GM23338 (cell line): ENCODE measurements at regions not wholly inside any gene's neighbourhood (a gene's known extent, or its start where the extent isn't known, plus 50 kb on each side); places are given as distances from the start of the nearest gene placed in this dataset.

Experiments used
- ATAC-seq: fragments of 200-7000 bp; cut with Tn5 transposase; 3 replicates; pipeline ENCODE4 v1.9.1; 2020
- DNase-seq: peaks from one replicate; pipeline ENCODE4 v3.0.0-alpha.2; 2015; ENCODE audit warnings: low spot score
- H2AFZ ChIP-seq: fragments of 200-600 bp; sonication (generic); 2 replicates; pipeline ENCODE4 v1.8.0; 2016; ENCODE audit warnings: antibody characterized with exemption, mild to moderate bottlenecking, moderate library complexity
- H3F3A ChIP-seq: fragments of 200-600 bp; sonication (generic); replicated peaks from 2 replicates; pipeline ENCODE4 v1.8.0; 2017; ENCODE audit warnings: antibody characterized with exemption, mixed run types, low read depth
- H3K27ac ChIP-seq: fragments of 200-600 bp; sonication (generic); 2 replicates; pipeline ENCODE4 v1.6.1; 2016; ENCODE audit warnings: low read depth
- H3K27me3 ChIP-seq: fragments of 200-600 bp; sonication (generic); 2 replicates; pipeline ENCODE4 v1.8.0; 2016; ENCODE audit warnings: mild to moderate bottlenecking, mixed run types, moderate library complexity; ENCODE audit not compliant: insufficient read depth
- H3K36me3 ChIP-seq: fragments of 200-600 bp; sonication (generic); 2 replicates; pipeline ENCODE4 v1.8.0; 2016; ENCODE audit warnings: mild to moderate bottlenecking; ENCODE audit not compliant: insufficient read depth
- H3K4me1 ChIP-seq: fragments of 200-600 bp; sonication (generic); 2 replicates; pipeline ENCODE4 v1.8.0; 2016; ENCODE audit warnings: mild to moderate bottlenecking, moderate library complexity; ENCODE audit not compliant: insufficient read depth
- H3K4me2 ChIP-seq: fragments of 200-600 bp; sonication (generic); 2 replicates; pipeline ENCODE4 v1.7.1; 2017; ENCODE audit warnings: mixed run types
- H3K4me3 ChIP-seq: fragments of 200-600 bp; sonication (generic); 2 replicates; pipeline ENCODE4 v1.6.1; 2016; ENCODE audit warnings: mixed run types
- H3K79me2 ChIP-seq: fragments of 200-600 bp; sonication (generic); replicated peaks from 2 replicates; pipeline ENCODE4 v1.8.0; 2017; ENCODE audit warnings: mild to moderate bottlenecking; ENCODE audit not compliant: insufficient read depth
- H3K9me2 ChIP-seq: fragments of 200-600 bp; sonication (generic); 2 replicates; pipeline ENCODE4 v1.8.0; 2017; ENCODE audit not compliant: insufficient read depth
- H4K20me1 ChIP-seq: fragments of 200-600 bp; sonication (generic); replicated peaks from 2 replicates; pipeline ENCODE4 v1.8.0; 2017; ENCODE audit warnings: mild to moderate bottlenecking; ENCODE audit not compliant: insufficient read depth
- H3K27ac Mint-ChIP-seq: 2 replicates; pipeline ENCODE4 v1.8.0; 2020; ENCODE audit warnings: inconsistent platforms, mild to moderate bottlenecking, moderate library complexity, mixed read lengths
- H3K27me3 Mint-ChIP-seq: 3 replicates; pipeline ENCODE4 v1.8.0; 2022; ENCODE audit warnings: low read depth, mild to moderate bottlenecking, moderate library complexity, mixed read lengths, inconsistent platforms; ENCODE audit not compliant: insufficient read depth, poor library complexity
- H3K36me3 Mint-ChIP-seq: 3 replicates; pipeline ENCODE4 v1.8.0; 2021; ENCODE audit warnings: low read depth, mild to moderate bottlenecking, inconsistent platforms, moderate library complexity, mixed read lengths
- H3K4me1 Mint-ChIP-seq: 3 replicates; pipeline ENCODE4 v1.8.0; 2020; ENCODE audit warnings: mild to moderate bottlenecking, inconsistent platforms, mixed read lengths
- H3K4me3 Mint-ChIP-seq: 3 replicates; pipeline ENCODE4 v1.8.0; 2021; ENCODE audit warnings: moderate library complexity, mild to moderate bottlenecking, inconsistent platforms, mixed read lengths
- H3K9me3 Mint-ChIP-seq: 3 replicates; pipeline ENCODE4 v1.8.0; 2020; ENCODE audit warnings: moderate library complexity, mild to moderate bottlenecking, inconsistent platforms, mixed read lengths
- CREB1 ChIP-seq: fragments of 250-450 bp; sonication (Bioruptor Pico); IDR thresholded peaks from 2 replicates; pipeline ENCODE4 v1.5.0; 2020; ENCODE audit warnings: low read depth, mild to moderate bottlenecking, moderate library complexity
- EZH2 ChIP-seq: fragments of 200-600 bp; sonication (generic); IDR thresholded peaks from one replicate; pipeline ENCODE4 v1.8.0; 2017; ENCODE audit warnings: antibody characterized with exemption, mild to moderate bottlenecking, low read depth; ENCODE audit not compliant: unreplicated experiment
- JUNB ChIP-seq: IDR thresholded peaks from one replicate; pipeline ENCODE4 v1.6.1; 2016; ENCODE audit warnings: antibody characterized with exemption; ENCODE audit not compliant: unreplicated experiment
- NANOG ChIP-seq: IDR thresholded peaks from 2 replicates; pipeline ENCODE4 v1.6.1; 2016; ENCODE audit warnings: antibody characterized with exemption, borderline replicate concordance
- STAT1 ChIP-seq: IDR thresholded peaks from one replicate; pipeline ENCODE4 v1.6.1; 2016; ENCODE audit warnings: antibody characterized with exemption; ENCODE audit not compliant: unreplicated experiment
- ZNF114 ChIP-seq: fragments of 250-450 bp; sonication (Bioruptor Pico); IDR thresholded peaks from 2 replicates; pipeline ENCODE4 v1.5.0; 2020; ENCODE audit warnings: mild to moderate bottlenecking, moderate library complexity
- ZNF331 ChIP-seq: fragments of 250-450 bp; sonication (Bioruptor Pico); IDR thresholded peaks from 2 replicates; pipeline ENCODE4 v1.5.0; 2020; ENCODE audit warnings: low read depth, mild to moderate bottlenecking, moderate library complexity
- TF ChIP-seq, protein P1 (sequence below): IDR thresholded peaks from 2 replicates; pipeline ENCODE4 v1.6.1; 2016; ENCODE audit warnings: antibody characterized with exemption
- TF ChIP-seq, protein P2 (sequence below), 2 experiments: fragments of 200-600 bp in 1 of 2; sonication (generic) in 1 of 2; conservative IDR thresholded peaks; 2 replicates each; pipeline versions ENCODE4 v1.5.1 to v1.6.1; 2016 to 2017; ENCODE audit warnings: antibody characterized with exemption in 2 of 2, low read depth in 2 of 2, mild to moderate bottlenecking in 2 of 2, moderate library complexity in 1 of 2

DNA sequence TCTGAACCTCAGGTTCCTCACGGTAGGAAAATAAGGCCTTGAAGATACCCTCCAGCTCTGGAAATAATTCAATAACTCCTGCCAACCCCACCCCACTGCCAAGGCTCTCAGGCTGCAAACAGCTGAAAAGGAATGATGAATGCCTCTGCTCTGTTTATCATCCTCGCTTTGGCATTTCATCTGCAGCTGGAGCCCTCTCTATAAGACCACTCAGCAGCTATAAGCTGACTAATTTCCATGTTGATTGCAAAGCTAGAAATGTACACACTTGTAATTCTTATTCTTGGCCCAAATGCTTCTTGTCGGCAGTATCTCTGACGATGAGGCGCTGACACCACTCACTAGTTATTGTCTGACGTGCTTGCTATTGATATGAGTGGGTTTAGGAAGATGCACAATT, 408.4 kb upstream of the NMUR2 start:
- peaks cover 9% of the 10 kb centered on the region; the same call in 1 of the 2 replicates for H3K4me1 ChIP-seq
- no peaks in the 10 kb centered on the region for H3F3A ChIP-seq
- H3K4me1 Mint-ChIP-seq: peaks cover 3% of the 10 kb centered on the region; the same call in 1 of the 3 replicates
- H3K36me3 Mint-ChIP-seq: peaks cover 20% of the 10 kb centered on the region
- H3K27ac Mint-ChIP-seq: no peak overlapping the region
- TF ChIP-seq JUNB (no peak), NANOG (no peak), ZNF331 (no peak)
- TF ChIP-seq, protein P1, sequence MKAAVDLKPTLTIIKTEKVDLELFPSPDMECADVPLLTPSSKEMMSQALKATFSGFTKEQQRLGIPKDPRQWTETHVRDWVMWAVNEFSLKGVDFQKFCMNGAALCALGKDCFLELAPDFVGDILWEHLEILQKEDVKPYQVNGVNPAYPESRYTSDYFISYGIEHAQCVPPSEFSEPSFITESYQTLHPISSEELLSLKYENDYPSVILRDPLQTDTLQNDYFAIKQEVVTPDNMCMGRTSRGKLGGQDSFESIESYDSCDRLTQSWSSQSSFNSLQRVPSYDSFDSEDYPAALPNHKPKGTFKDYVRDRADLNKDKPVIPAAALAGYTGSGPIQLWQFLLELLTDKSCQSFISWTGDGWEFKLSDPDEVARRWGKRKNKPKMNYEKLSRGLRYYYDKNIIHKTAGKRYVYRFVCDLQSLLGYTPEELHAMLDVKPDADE: no peak
- TF ChIP-seq, protein P2, sequence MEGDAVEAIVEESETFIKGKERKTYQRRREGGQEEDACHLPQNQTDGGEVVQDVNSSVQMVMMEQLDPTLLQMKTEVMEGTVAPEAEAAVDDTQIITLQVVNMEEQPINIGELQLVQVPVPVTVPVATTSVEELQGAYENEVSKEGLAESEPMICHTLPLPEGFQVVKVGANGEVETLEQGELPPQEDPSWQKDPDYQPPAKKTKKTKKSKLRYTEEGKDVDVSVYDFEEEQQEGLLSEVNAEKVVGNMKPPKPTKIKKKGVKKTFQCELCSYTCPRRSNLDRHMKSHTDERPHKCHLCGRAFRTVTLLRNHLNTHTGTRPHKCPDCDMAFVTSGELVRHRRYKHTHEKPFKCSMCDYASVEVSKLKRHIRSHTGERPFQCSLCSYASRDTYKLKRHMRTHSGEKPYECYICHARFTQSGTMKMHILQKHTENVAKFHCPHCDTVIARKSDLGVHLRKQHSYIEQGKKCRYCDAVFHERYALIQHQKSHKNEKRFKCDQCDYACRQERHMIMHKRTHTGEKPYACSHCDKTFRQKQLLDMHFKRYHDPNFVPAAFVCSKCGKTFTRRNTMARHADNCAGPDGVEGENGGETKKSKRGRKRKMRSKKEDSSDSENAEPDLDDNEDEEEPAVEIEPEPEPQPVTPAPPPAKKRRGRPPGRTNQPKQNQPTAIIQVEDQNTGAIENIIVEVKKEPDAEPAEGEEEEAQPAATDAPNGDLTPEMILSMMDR (conservative IDR thresholded peaks at IDR 0.05; ENCODE audit: low read depth in 2 of 2): no peak
- no peak for ATAC-seq
- no peaks in the 10 kb centered on the region for H3K79me2 ChIP-seq
- H3K9me3 Mint-ChIP-seq: peaks cover 23% of the 10 kb centered on the region
- H3K27me3 ChIP-seq: no peaks in the 10 kb centered on the region
- H3K27ac ChIP-seq: no peak overlapping the region
- H3K4me3 Mint-ChIP-seq: no peak overlapping the region
- no peaks in the 10 kb centered on the region for H4K20me1 ChIP-seq
- no peak for DNase-seq
- H3K36me3 ChIP-seq: 0 out of 2 replicates have a peak, but pooled peaks cover 7% of the 10 kb centered on the region
- no peaks in the 10 kb centered on the region for H3K27me3 Mint-ChIP-seq
- H2AFZ ChIP-seq: no peak overlapping the region
- no peak overlapping the region for H3K4me3 ChIP-seq
- H3K4me2 ChIP-seq: no peak overlapping the region
- H3K9me2 ChIP-seq: no peaks in the 10 kb centered on the region

DNA sequence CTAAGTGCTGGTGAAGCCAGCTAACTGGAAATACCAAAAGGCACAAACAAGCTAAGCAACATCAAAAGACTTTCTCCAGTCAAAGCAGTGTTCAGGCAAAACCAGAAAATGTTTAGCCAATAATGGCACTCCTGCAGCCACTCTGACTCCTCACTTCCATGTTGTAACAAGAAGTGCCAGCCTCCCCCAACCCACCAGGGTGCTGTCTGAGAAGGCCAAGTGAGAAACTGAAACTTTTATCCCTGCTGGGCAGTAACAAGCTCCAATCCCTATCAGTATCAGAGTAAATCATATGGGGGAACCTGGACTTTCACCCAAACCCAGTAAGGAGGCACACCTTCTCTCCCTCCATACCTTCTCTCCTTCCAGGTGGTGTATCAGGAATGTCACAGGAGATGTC, 414.8 kb upstream of the NMUR2 start:
- Mint-ChIP-seq H3K9me3 (no peaks in the 10 kb centered on the region), H3K27me3 (no peaks in the 10 kb centered on the region), H3K36me3 (no peaks in the 10 kb centered on the region), H3K4me3 (no peak overlapping the region), H3K27ac (no peak overlapping the region), H3K4me1 (no peaks in the 10 kb centered on the region)
- Histone ChIP-seq H3F3A (no peaks in the 10 kb centered on the region), H3K27me3 (no peaks in the 10 kb centered on the region), H3K36me3 (no peaks in the 10 kb centered on the region), H3K4me2 (no peak overlapping the region), H3K79me2 (no peaks in the 10 kb centered on the region), H3K4me3 (no peak overlapping the region), H4K20me1 (no peaks in the 10 kb centered on the region), H2AFZ (0 out of 2 replicates have a peak overlapping the region, but pooled peaks have one; percentile 50), H3K4me1 (no peaks in the 10 kb centered on the region), H3K9me2 (no peaks in the 10 kb centered on the region), H3K27ac (no peak overlapping the region)
- no peak for DNase-seq
- no peak for ATAC-seq
- TF ChIP-seq, protein P1: no peak
- TF ChIP-seq, protein P2 (conservative IDR thresholded peaks at IDR 0.05; ENCODE audit: low read depth in 2 of 2): no peak
- TF ChIP-seq ZNF114 (CRISPR knock-in tag) (no peak), ZNF331 (no peak), STAT1 (no peak), CREB1 (CRISPR knock-in tag) (no peak), EZH2 (no peak)
